Heart right ventricle (tissue), 16 donors: ENCODE measurements at regions not wholly inside any gene's neighbourhood (a gene's known extent, or its start where the extent isn't known, plus 50 kb on each side); places are given as distances from the start of the nearest gene placed in this dataset.
"Not testable (repeated sequence)": the region's sequence is repeated elsewhere in the genome, so short reads cannot be mapped to it uniquely, and the experiment has no call there.

Experiments used
- ATAC-seq, 8 donors: fragments of 200-7000 bp; cut with Tn5 transposase; one replicate each; pipeline ENCODE4 v1.9.1; 2020; ENCODE audit warnings: mild to moderate bottlenecking in 8 of 8, moderate library complexity in 8 of 8, moderate number of reproducible peaks in 1 of 8
- DNase-seq, 2 donors: peaks; one replicate each; pipeline ENCODE4 v3.0.0-alpha.2; 2020
- H3K27ac ChIP-seq, 10 donors: fragments of 200-600 bp; sonication (generic) in 2 of 10; one replicate each; pipeline versions ENCODE4 v1.5.0 to v1.8.0; 2020 to 2022; ENCODE audit warnings: mild to moderate bottlenecking in 3 of 10
- H3K27me3 ChIP-seq, 7 donors: fragments of 200-600 bp; one replicate each; pipeline ENCODE4 v1.8.0; 2021 to 2022; ENCODE audit warnings: mild to moderate bottlenecking in 2 of 7
- H3K36me3 ChIP-seq, 9 donors: fragments of 200-600 bp; sonication (generic) in 1 of 9; one replicate each; pipeline versions ENCODE4 v1.5.0 to v1.8.0; 2020 to 2022; ENCODE audit warnings: mild to moderate bottlenecking in 2 of 9
- H3K4me1 ChIP-seq, 9 donors: fragments of 200-600 bp; sonication (generic) in 1 of 9; one replicate each; pipeline versions ENCODE4 v1.5.0 to v1.8.0; 2020 to 2022; ENCODE audit warnings: mild to moderate bottlenecking in 4 of 9
- H3K4me3 ChIP-seq, 10 donors: fragments of 200-600 bp; sonication (generic) in 2 of 10; one replicate each; pipeline versions ENCODE4 v1.5.0 to v1.8.0; 2020 to 2022; ENCODE audit warnings: mild to moderate bottlenecking in 7 of 10, moderate library complexity in 2 of 10
- H3K9me3 ChIP-seq, 11 donors: fragments of 200-600 bp in 10 of 11; sonication (generic) in 2 of 11; one replicate each; pipeline versions ENCODE4 v1.5.0 to v1.8.0; 2013 to 2022; ENCODE audit warnings: mild to moderate bottlenecking in 2 of 11, control low read depth in 1 of 11, moderate library complexity in 1 of 11
- CTCF ChIP-seq, 9 donors: fragments of 200-600 bp; sonication (generic) in 2 of 9; IDR thresholded peaks; one replicate each; pipeline versions ENCODE4 v1.5.0 to v1.8.0; 2021 to 2022; ENCODE audit warnings: antibody characterized with exemption in 9 of 9, mild to moderate bottlenecking in 5 of 9, moderate library complexity in 1 of 9
- WGBS, 2 donors: extraction: QIAGEN DNeasy Blood & Tissue Kit; methylation state at CpG; one replicate each; pipeline ENCODE4 v1.1.7; 2013; ENCODE audit warnings: inconsistent platforms in 1 of 2; 5-methylcytosine and 5-hydroxymethylcytosine counted together
- intact Hi-C, 10 donors: fragments of 100-400 bp; cut with DNase I; formaldehyde crosslinking; loops; one replicate each; pipeline versions ENCODE4 v1.11.1 to v1.14.2; 2022
- donor health status: Arrhythmogenic right ventricular cardiomyopathy.
- donor health status: ischemic (EF 13 %, LVEDD 7.1; RV severe dilation, severe dysfunction).
- donor health status: healthy with polysubstance abuse.
- donor health status: DM: no; HTN: yes; CAD: no.
- donor health status: DM: no; HTN: no; CAD: no.
- donor health status: ischemic (EF 25% LVEDD 6.9; RV normal size, moderate dysfunction).
- donor health status: ischemic (EF 25% LVEDD 5.7; RV mildly dilated, moderate dysfunction).
- donor health status: healthy.
- donor health status: DM: yes; HTN: yes; CAD: no.
- donor health status: Ischemic cardiomyopathy.
- donor health status: ischemic (EF 35%, LVEDD 5.7; RV mildly dilated, moderate dysfunction).
- donor health status: nonischemic (EF 11% LVEDD 7.7; RV severe dilation, severe dysfunction).
- donor health status: DM: yes; HTN: yes; CAD: no.
- donor health status: PGD.
- donor health status: ischemic (EF 29% LVEDD 5.4; RV normal size, mild dysfunction).
- donor health status: nonischemic (EF 23%, LVEDD 6.1; RV moderate dilation, normal function).

GRCh38 chr12:82620917-82621316 lies 65.8 kb upstream of the TMTC2 start:
- WGBS, 2 donors, result 77 to 87% methylated on average over 3 of the region's 3 CpGs
- H3K4me1 ChIP-seq, result no peaks in the 10 kb centered on the region
- no peaks in the 10 kb centered on the region for H3K9me3 ChIP-seq
- no peak overlapping the region for H3K27ac ChIP-seq
- no peaks in the 10 kb centered on the region for H3K27me3 ChIP-seq
- intact Hi-C loops, result no loop called here
- TF ChIP-seq CTCF (IDR thresholded peaks at IDR 0.05), result no peak
- no peak for ATAC-seq
- DNase-seq, result no peak
- H3K4me3 ChIP-seq, result no peak overlapping the region
- H3K36me3 ChIP-seq, result no peaks in the 10 kb centered on the region

GRCh38 chr12:82625523-82625922 lies 61.2 kb upstream of the TMTC2 start:
- Histone ChIP-seq H3K4me1 (no peaks in the 10 kb centered on the region), H3K27ac (no peak overlapping the region), H3K36me3 (no peaks in the 10 kb centered on the region), H3K4me3 (no peak overlapping the region), H3K9me3 (peaks cover 0 to 3% (median 0%) of the 10 kb centered on the region in 11 donors), H3K27me3 (no peaks in the 10 kb centered on the region)
- no peak for ATAC-seq
- intact Hi-C loops, result no loop called here
- WGBS, 2 donors, result 43 to 45% methylated on average over 3 of the region's 3 CpGs
- no peak for TF ChIP-seq CTCF (IDR thresholded peaks at IDR 0.05)
- DNase-seq, result no peak

- peaks cover 0 to 3% (median 0%) of the 10 kb centered on the region in 11 donors for H3K9me3 ChIP-seq
- no peaks in the 10 kb centered on the region for H3K4me1 ChIP-seq
- H3K36me3 ChIP-seq, result no peaks in the 10 kb centered on the region
- intact Hi-C loops, result no loop called here
- H3K4me3 ChIP-seq, result no peak overlapping the region
- TF ChIP-seq CTCF (IDR thresholded peaks at IDR 0.05), result no peak
- H3K27ac ChIP-seq, result no peak overlapping the region
- no peak for DNase-seq
- H3K27me3 ChIP-seq, result no peaks in the 10 kb centered on the region
- ATAC-seq, result no peak
- 60 to 72% methylated on average over 7 of the region's 7 CpGs for WGBS, 2 donors
Measured at GRCh38 chr12:82627799-82628198, 58.9 kb upstream of the TMTC2 start.

- peaks cover 0 to 18% (median 0%) of the 10 kb centered on the region in 11 donors for H3K9me3 ChIP-seq
- H3K36me3 ChIP-seq, ATAC-seq, H3K4me3 ChIP-seq, H3K27ac ChIP-seq, H3K27me3 ChIP-seq, DNase-seq, intact Hi-C loops, H3K4me1 ChIP-seq: not testable (repeated sequence)
- WGBS, 2 donors, result 83 to 86% methylated on average over 8 of the region's 8 CpGs
Measured at GRCh38 chr12:82634495-82635258, 52.0 kb upstream of the TMTC2 start.

GRCh38 chr12:82635263-82635662 lies 51.4 kb upstream of the TMTC2 start:
- Histone ChIP-seq H3K27ac (no peak overlapping the region), H3K4me1 (no peaks in the 10 kb centered on the region), H3K27me3 (no peaks in the 10 kb centered on the region), H3K9me3 (peaks cover 0 to 18% (median 0%) of the 10 kb centered on the region in 11 donors), H3K4me3 (no peak overlapping the region), H3K36me3 (no peaks in the 10 kb centered on the region)
- 87 to 90% methylated on average over 9 of the region's 9 CpGs for WGBS, 2 donors
- intact Hi-C loops, result no loop called here
- ATAC-seq (no peak), DNase-seq (no peak)
- no peak for TF ChIP-seq CTCF (IDR thresholded peaks at IDR 0.05)
